ENCODE measurements at regions not wholly inside any gene's neighbourhood (a gene's known extent, or its start where the extent isn't known, plus 50 kb on each side); places are given as distances from the start of the nearest gene placed in this dataset.

- TF ChIP-seq, protein P1, sequence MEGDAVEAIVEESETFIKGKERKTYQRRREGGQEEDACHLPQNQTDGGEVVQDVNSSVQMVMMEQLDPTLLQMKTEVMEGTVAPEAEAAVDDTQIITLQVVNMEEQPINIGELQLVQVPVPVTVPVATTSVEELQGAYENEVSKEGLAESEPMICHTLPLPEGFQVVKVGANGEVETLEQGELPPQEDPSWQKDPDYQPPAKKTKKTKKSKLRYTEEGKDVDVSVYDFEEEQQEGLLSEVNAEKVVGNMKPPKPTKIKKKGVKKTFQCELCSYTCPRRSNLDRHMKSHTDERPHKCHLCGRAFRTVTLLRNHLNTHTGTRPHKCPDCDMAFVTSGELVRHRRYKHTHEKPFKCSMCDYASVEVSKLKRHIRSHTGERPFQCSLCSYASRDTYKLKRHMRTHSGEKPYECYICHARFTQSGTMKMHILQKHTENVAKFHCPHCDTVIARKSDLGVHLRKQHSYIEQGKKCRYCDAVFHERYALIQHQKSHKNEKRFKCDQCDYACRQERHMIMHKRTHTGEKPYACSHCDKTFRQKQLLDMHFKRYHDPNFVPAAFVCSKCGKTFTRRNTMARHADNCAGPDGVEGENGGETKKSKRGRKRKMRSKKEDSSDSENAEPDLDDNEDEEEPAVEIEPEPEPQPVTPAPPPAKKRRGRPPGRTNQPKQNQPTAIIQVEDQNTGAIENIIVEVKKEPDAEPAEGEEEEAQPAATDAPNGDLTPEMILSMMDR (IDR thresholded peaks at IDR 0.05) = no peak
- no peak for TF ChIP-seq EZH2 (IDR thresholded peaks at IDR 0.05; ENCODE audit: borderline replicate concordance, insufficient read depth, low read depth, low read length, poor library complexity, severe bottlenecking)
Observed at GRCh38 chr2:2575181-2575577, 244.1 kb upstream of the MYT1L start.
